H1 (cell line): ENCODE measurements at regions not wholly inside any gene's neighbourhood (a gene's known extent, or its start where the extent isn't known, plus 50 kb on each side); places are given as distances from the start of the nearest gene placed in this dataset.

Experiments
- CTCF ChIA-PET: fragments of 300-600 bp; sonication (Branson Sonifier 250); formaldehyde crosslinking; loops from one replicate; lab custom pipeline; 2021; ENCODE audit not compliant: partially characterized antibody; lab: Charles Lee
- POLR2A ChIA-PET: fragments of 300-600 bp; sonication (Branson Sonifier 250); formaldehyde crosslinking; loops from one replicate; lab custom pipeline; 2021; ENCODE audit warnings: inconsistent platforms; ENCODE audit not compliant: partially characterized antibody; lab: Charles Lee
- DNase-seq, 2 experiments: peaks; one replicate each; pipeline versions ENCODE4 v3.0.0 to v3.0.0-alpha.2; 2010 to 2022; ENCODE audit warnings: low spot score in 2 of 2, low read depth in 1 of 2, mixed read lengths in 1 of 2
- FAIRE-seq: peaks from 2 replicates; lab custom pipeline; 2011; peaks lifted over from hg19 to GRCh38; lab: Jason Lieb, UNC
- H2AFZ ChIP-seq: 2 replicates; pipeline ENCODE4 v1.8.1; 2012; ENCODE audit warnings: low read length, inconsistent platforms
- H2AK5ac ChIP-seq: 2 replicates; pipeline ENCODE4 v1.6.1; 2013; ENCODE audit warnings: low read depth, low read length
- H2BK120ac ChIP-seq: replicated peaks from 2 replicates; pipeline ENCODE3; 2013; ENCODE audit warnings: low read depth, low read length, inconsistent platforms
- H2BK12ac ChIP-seq: 2 replicates; pipeline ENCODE4 v1.6.1; 2013; ENCODE audit warnings: low read depth, low read length
- H2BK15ac ChIP-seq: 2 replicates; pipeline ENCODE4 v1.6.1; 2013; ENCODE audit warnings: low read length
- H2BK20ac ChIP-seq: 2 replicates; pipeline ENCODE4 v1.6.1; 2013; ENCODE audit warnings: low read length
- H2BK5ac ChIP-seq: 2 replicates; pipeline ENCODE4 v1.6.1; 2013; ENCODE audit warnings: low read depth, low read length
- H3K14ac ChIP-seq: 2 replicates; pipeline ENCODE4 v1.6.1; 2013; ENCODE audit warnings: inconsistent platforms; ENCODE audit not compliant: insufficient read length
- H3K18ac ChIP-seq: 2 replicates; pipeline ENCODE4 v1.6.1; 2013; ENCODE audit warnings: low read length; ENCODE audit errors: extremely low read depth
- H3K23ac ChIP-seq: 2 replicates; pipeline ENCODE4 v1.6.1; 2013; ENCODE audit warnings: inconsistent platforms; ENCODE audit not compliant: insufficient read length
- H3K23me2 ChIP-seq: 2 replicates; pipeline ENCODE4 v1.6.1; 2013; ENCODE audit warnings: low read depth, low read length
- H3K27ac ChIP-seq: 2 replicates; pipeline ENCODE4 v1.6.1; 2011; ENCODE audit warnings: low read depth, low read length, inconsistent platforms
- H3K27me3 ChIP-seq, 4 experiments: replicated peaks in 1 of 4; 1 replicate in 1 of 4; 2 replicates in 3 of 4; pipeline versions ENCODE4 v1.6.1 to v1.8.1; 2011 to 2013; ENCODE audit warnings: low read length in 3 of 4, mild to moderate bottlenecking in 3 of 4, inconsistent platforms in 2 of 4, mixed read lengths in 2 of 4, moderate library complexity in 1 of 4; ENCODE audit not compliant: control insufficient read depth in 3 of 4, insufficient read depth in 3 of 4; ENCODE audit errors: extremely low read depth in 1 of 4
- H3K36me3 ChIP-seq, 4 experiments: 2 replicates each; pipeline versions ENCODE4 v1.6.1 to v1.8.1; 2011 to 2013; ENCODE audit warnings: mild to moderate bottlenecking in 4 of 4, low read length in 3 of 4, moderate library complexity in 2 of 4, control low read depth in 1 of 4, inconsistent platforms in 1 of 4; ENCODE audit not compliant: insufficient read depth in 4 of 4, control insufficient read depth in 2 of 4
- H3K4ac ChIP-seq: replicated peaks from 2 replicates; pipeline ENCODE3; 2013; ENCODE audit warnings: low read length, low read depth, mixed read lengths, inconsistent platforms; ENCODE audit not compliant: insufficient read length
- H3K4me1 ChIP-seq, 4 experiments: replicated peaks in 1 of 4; 1 replicate in 1 of 4; 2 replicates in 3 of 4; pipeline versions ENCODE4 v1.6.1 to v1.8.1; 2011 to 2013; ENCODE audit warnings: low read length in 3 of 4, inconsistent platforms in 2 of 4, mixed read lengths in 1 of 4; ENCODE audit not compliant: insufficient read depth in 4 of 4, control insufficient read depth in 3 of 4
- H3K4me2 ChIP-seq, 2 experiments: 2 replicates each; pipeline versions ENCODE4 v1.6.1 to v1.8.1; 2011 to 2013; ENCODE audit warnings: low read depth in 2 of 2, low read length in 2 of 2, control low read depth in 1 of 2, inconsistent platforms in 1 of 2, mild to moderate bottlenecking in 1 of 2; ENCODE audit not compliant: insufficient read depth in 1 of 2
- H3K4me3 ChIP-seq, 4 experiments: fragments of 200-600, 300-600 bp in 1 of 4; sonication (generic), shearing (Covaris generic), sonication (Bioruptor Twin) in 1 of 4; 2 replicates each; pipeline versions ENCODE4 v1.5.1 to v1.8.1; 2011 to 2016; ENCODE audit warnings: low read length in 4 of 4, low read depth in 3 of 4, control low read depth in 2 of 4, inconsistent platforms in 2 of 4, mild to moderate bottlenecking in 2 of 4, mixed read lengths in 1 of 4, moderate library complexity in 1 of 4; ENCODE audit not compliant: insufficient read depth in 2 of 4; ENCODE audit errors: extremely low read depth in 1 of 4
- H3K56ac ChIP-seq: replicated peaks from 2 replicates; pipeline ENCODE3; 2013; ENCODE audit warnings: low read depth, mild to moderate bottlenecking, mixed read lengths, low read length, inconsistent platforms; ENCODE audit not compliant: insufficient read length
- H3K79me1 ChIP-seq: 2 replicates; pipeline ENCODE4 v1.6.1; 2013; ENCODE audit warnings: low read depth, low read length, control low read depth
- H3K79me2 ChIP-seq, 2 experiments: 2 replicates each; pipeline versions ENCODE4 v1.6.1 to v1.8.1; 2012 to 2013; ENCODE audit warnings: low read length in 2 of 2, mild to moderate bottlenecking in 2 of 2, inconsistent platforms in 1 of 2; ENCODE audit not compliant: insufficient read depth in 2 of 2, control insufficient read depth in 1 of 2
- H3K9ac ChIP-seq, 4 experiments: replicated peaks in 1 of 4; 1 replicate in 1 of 4; 2 replicates in 3 of 4; pipeline versions ENCODE4 v1.6.1 to v1.8.1; 2011 to 2013; ENCODE audit warnings: low read depth in 3 of 4, low read length in 3 of 4, control low read depth in 2 of 4, mild to moderate bottlenecking in 2 of 4, moderate library complexity in 2 of 4, inconsistent platforms in 1 of 4; ENCODE audit errors: extremely low read depth in 1 of 4
- H3K9me3 ChIP-seq, 2 experiments: 2 replicates each; pipeline versions ENCODE4 v1.6.1 to v1.8.1; 2012 to 2013; ENCODE audit warnings: mild to moderate bottlenecking in 2 of 2, moderate library complexity in 2 of 2, control low read depth in 1 of 2, inconsistent platforms in 1 of 2, low read depth in 1 of 2, low read length in 1 of 2, mixed read lengths in 1 of 2; ENCODE audit not compliant: insufficient read depth in 2 of 2
- H4K20me1 ChIP-seq, 2 experiments: replicated peaks in 1 of 2; 2 replicates each; pipeline versions ENCODE3 to v1.8.1; 2011 to 2013; ENCODE audit warnings: inconsistent platforms in 2 of 2, low read length in 2 of 2, mild to moderate bottlenecking in 1 of 2; ENCODE audit not compliant: insufficient read depth in 2 of 2, control insufficient read depth in 1 of 2
- H4K5ac ChIP-seq: 2 replicates; pipeline ENCODE4 v1.6.1; 2013; ENCODE audit warnings: low read length, low read depth, mixed read lengths, inconsistent platforms; ENCODE audit not compliant: insufficient read length
- H4K8ac ChIP-seq: 2 replicates; pipeline ENCODE4 v1.8.0; 2013; ENCODE audit warnings: mild to moderate bottlenecking, moderate library complexity, low read length, inconsistent platforms; ENCODE audit not compliant: insufficient read depth; ENCODE audit errors: extremely low read depth
- H4K91ac ChIP-seq: replicated peaks from 2 replicates; pipeline ENCODE3; 2013; ENCODE audit warnings: low read length, mixed read lengths, inconsistent platforms; ENCODE audit not compliant: insufficient read length
- RNF2 ChIP-seq: fragments of 200-900, 300-1000 bp; sonication (generic); IDR thresholded peaks from 2 replicates; pipeline ENCODE4 v1.7.1; 2016; ENCODE audit warnings: borderline replicate concordance, low read depth, mild to moderate bottlenecking, antibody characterized with exemption, low read length; ENCODE audit not compliant: poor library complexity, severe bottlenecking; ENCODE audit errors: missing control alignments
- WGBS, 2 experiments: shearing (Covaris generic) in 1 of 2; methylation state at CpG; one replicate each; pipeline versions ENCODE4 v1.1.6 to v1.1.7; 2013 to 2015; ENCODE audit warnings: low lambda C conversion rate in 2 of 2, mixed read lengths in 2 of 2, inconsistent platforms in 1 of 2, low coverage in 1 of 2, missing lambda C conversion rate in 1 of 2; ENCODE audit not compliant: insufficient replicate concordance in 2 of 2, insufficient coverage in 1 of 2, insufficient read length in 1 of 2; ENCODE audit errors: extremely low coverage in 1 of 2, missing lambda C conversion rate in 1 of 2; 5-methylcytosine and 5-hydroxymethylcytosine counted together

- Histone ChIP-seq H3K9ac (no peak overlapping the region), H3K79me1 (no peaks in the 10 kb centered on the region), H2BK5ac (no peak overlapping the region), H4K5ac (no peak overlapping the region), H3K36me3 (no peaks in the 10 kb centered on the region), H4K91ac (no peak overlapping the region), H4K8ac (no peak overlapping the region), H3K23me2 (no peaks in the 10 kb centered on the region), H2BK15ac (no peak overlapping the region), H2AK5ac (no peak overlapping the region), H3K18ac (no peak overlapping the region), H3K4ac (no peak overlapping the region), H3K14ac (no peak overlapping the region), H2BK12ac (no peak overlapping the region), H3K4me2 (no peak overlapping the region), H3K56ac (no peak overlapping the region), H3K4me1 (peaks cover 0 to 2% (median under 1%) of the 10 kb centered on the region in 4 experiments; a peak in 1 of 7 replicates), H3K27me3 (no peaks in the 10 kb centered on the region), H3K4me3 (no peak overlapping the region), H2BK20ac (no peak overlapping the region), H2BK120ac (no peak overlapping the region), H3K27ac (no peak overlapping the region), H2AFZ (no peak overlapping the region), H3K9me3 (no peaks in the 10 kb centered on the region), H3K23ac (no peak overlapping the region), H4K20me1 (no peaks in the 10 kb centered on the region), H3K79me2 (no peaks in the 10 kb centered on the region)
- CTCF ChIA-PET, result interaction anchor here (0.7 to 5.1 kb wide), 3 partner anchors 11 to 16 kb away, joined by 3 to 44 read pairs (median 5); no protein-coding TSS in a partner anchor
- POLR2A ChIA-PET, result no interaction called here
- DNase-seq, result no peak
- FAIRE-seq, result no peak
- 92% methylated on average over 4 of the region's 4 CpGs; no CpG with 5 or more reads in 1 of the 2 experiments for WGBS, 2 experiments
- no peak for TF ChIP-seq RNF2
Observed at GRCh38 chr17:77072670-77073069, 68.1 kb upstream of the SEC14L1 start.
